Peyer's patch (tissue), 4 donors: ENCODE measurements at regions not wholly inside any gene's neighbourhood (a gene's known extent, or its start where the extent isn't known, plus 50 kb on each side); places are given as distances from the start of the nearest gene placed in this dataset.

Source experiments
- POLR2A ChIP-seq, 2 donors: fragments of 450-650 bp; IDR thresholded peaks; one replicate each; pipeline ENCODE4 v1.5.1; 2017; ENCODE audit warnings: antibody characterized with exemption in 2 of 2, mild to moderate bottlenecking in 2 of 2, moderate library complexity in 2 of 2
- TF ChIP-seq, protein P1 (sequence below), 6 experiments: fragments of 450-650 bp in 4 of 6; fragments of 200-600 bp in 2 of 6; sonication (generic) in 1 of 6; IDR thresholded peaks; one replicate each; pipeline ENCODE4 v1.5.1; 2017 to 2019; ENCODE audit warnings: antibody characterized with exemption in 6 of 6, mild to moderate bottlenecking in 3 of 6, moderate library complexity in 1 of 6

DNA sequence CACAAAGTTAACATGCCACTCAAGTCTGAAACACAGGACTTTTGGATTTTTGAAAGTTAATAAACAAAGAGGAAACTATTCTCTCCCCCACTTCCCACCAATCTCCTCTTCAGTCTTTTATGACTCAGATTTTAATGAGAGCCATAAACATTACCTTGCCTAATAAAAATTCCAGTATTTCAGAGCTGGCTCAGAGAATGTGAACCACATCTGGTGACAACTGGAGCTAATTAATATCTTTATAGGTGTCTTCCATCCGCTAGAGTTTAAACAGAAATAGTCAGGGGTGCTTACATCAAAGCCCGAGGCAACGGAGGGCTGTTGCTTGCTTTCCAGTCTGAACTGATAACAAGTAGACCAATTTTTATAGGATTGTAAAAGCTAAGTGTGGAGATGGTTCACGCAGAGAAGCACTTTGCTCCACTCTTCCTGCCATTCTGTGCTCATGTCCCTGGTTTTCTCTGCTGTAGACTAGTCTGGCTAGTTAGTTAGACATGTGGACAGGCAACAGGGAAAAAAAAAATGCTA lies 363.6 kb downstream of the NR2F2 start:
- TF ChIP-seq, protein P1, sequence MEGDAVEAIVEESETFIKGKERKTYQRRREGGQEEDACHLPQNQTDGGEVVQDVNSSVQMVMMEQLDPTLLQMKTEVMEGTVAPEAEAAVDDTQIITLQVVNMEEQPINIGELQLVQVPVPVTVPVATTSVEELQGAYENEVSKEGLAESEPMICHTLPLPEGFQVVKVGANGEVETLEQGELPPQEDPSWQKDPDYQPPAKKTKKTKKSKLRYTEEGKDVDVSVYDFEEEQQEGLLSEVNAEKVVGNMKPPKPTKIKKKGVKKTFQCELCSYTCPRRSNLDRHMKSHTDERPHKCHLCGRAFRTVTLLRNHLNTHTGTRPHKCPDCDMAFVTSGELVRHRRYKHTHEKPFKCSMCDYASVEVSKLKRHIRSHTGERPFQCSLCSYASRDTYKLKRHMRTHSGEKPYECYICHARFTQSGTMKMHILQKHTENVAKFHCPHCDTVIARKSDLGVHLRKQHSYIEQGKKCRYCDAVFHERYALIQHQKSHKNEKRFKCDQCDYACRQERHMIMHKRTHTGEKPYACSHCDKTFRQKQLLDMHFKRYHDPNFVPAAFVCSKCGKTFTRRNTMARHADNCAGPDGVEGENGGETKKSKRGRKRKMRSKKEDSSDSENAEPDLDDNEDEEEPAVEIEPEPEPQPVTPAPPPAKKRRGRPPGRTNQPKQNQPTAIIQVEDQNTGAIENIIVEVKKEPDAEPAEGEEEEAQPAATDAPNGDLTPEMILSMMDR (IDR thresholded peaks at IDR 0.05), result no peak
- TF ChIP-seq POLR2A (IDR thresholded peaks at IDR 0.05), result no peak
